ENCODE measurements at regions not wholly inside any gene's neighbourhood (a gene's known extent, or its start where the extent isn't known, plus 50 kb on each side); places are given as distances from the start of the nearest gene placed in this dataset.

GRCh38 chr2:7672027-7672684 is 754.9 kb downstream of the RNF144A start:
- Histone ChIP-seq H2AFZ (ENCODE audit: low read depth, low read length) (no peak overlapping the region), H3K4me2 (ENCODE audit: insufficient read depth, low read length) (no peak overlapping the region), H3K27me3 (ENCODE audit: control insufficient read depth in 2 of 2, insufficient read depth in 2 of 2, low read length in 2 of 2) (no peaks in the 10 kb centered on the region), H3K9ac (ENCODE audit: insufficient read depth in 1 of 2, low read depth in 2 of 2, low read length in 2 of 2) (no peak overlapping the region), H3K79me2 (ENCODE audit: control insufficient read depth, insufficient read depth, low read length) (no peaks in the 10 kb centered on the region), H3K36me3 (ENCODE audit: control insufficient read depth, insufficient read depth, low read length) (no peaks in the 10 kb centered on the region), H3K27ac (ENCODE audit: extremely low read depth, low read depth, low read length) (no peak overlapping the region), H3K4me1 (replicated peaks in 1 of 2; ENCODE audit: control insufficient read depth in 2 of 2, insufficient read depth in 2 of 2, low read length in 2 of 2) (no peaks in the 10 kb centered on the region), H4K20me1 (replicated peaks; ENCODE audit: control insufficient read depth, insufficient read depth, low read length) (no peaks in the 10 kb centered on the region), H3K9me3 (replicated peaks; ENCODE audit: control insufficient read depth, insufficient read depth, low read depth, low read length) (no peaks in the 10 kb centered on the region), H3K9me1 (ENCODE audit: control insufficient read depth, insufficient read depth, low read length) (no peaks in the 10 kb centered on the region), H3K4me3 (no peak overlapping the region)
- peak; percentile 68 for TF ChIP-seq SMC3 (conservative IDR thresholded peaks at IDR 0.05; ENCODE audit: insufficient read depth, low read depth, low read length)
- peak; percentile 53 to 65 for TF ChIP-seq RAD21 (CRISPR knock-in tag; conservative IDR thresholded peaks at IDR 0.05 in 1 of 2, IDR thresholded peaks at IDR 0.05 in 1 of 2)
- peak; percentile 55; the same call in 1 of the 2 replicates for TF ChIP-seq REST (IDR thresholded peaks at IDR 0.05; ENCODE audit: borderline replicate concordance)
- TF ChIP-seq REST (CRISPR knock-in tag; IDR thresholded peaks at IDR 0.05; ENCODE audit: low read depth), result no peak
- TF ChIP-seq CTCF (IDR thresholded peaks at IDR 0.05 in 2 of 3, conservative IDR thresholded peaks at IDR 0.05 in 1 of 3; ENCODE audit: insufficient read depth in 2 of 3, low read depth in 1 of 3, low read length in 3 of 3), result peak; percentile 62 to 85 (median 75)
- no peak for TF ChIP-seq PTRF (tag; IDR thresholded peaks at IDR 0.05)
- ChIA-PET POLR2A (interaction anchor here (0.5 kb wide), 1 partner anchor 14 kb away, joined by 3 read pairs; no protein-coding TSS in a partner anchor), CTCF (ENCODE audit: low intra/inter-chr PET ratio) (interaction anchor here (1.0 to 1.5 kb wide), 3 partner anchors 245 to 575 kb away, joined by 3 to 10 read pairs (median 4); no protein-coding TSS in a partner anchor)
- peak; percentile 81 for ATAC-seq
- peak; percentile 89 for FAIRE-seq
- in situ Hi-C loops (cut with MboI), result no loop called here
- DNase-seq (ENCODE audit: extremely low read depth in 1 of 4, low spot score in 3 of 4), result peak; percentile 57 to 67 (median 60)
- BruUV-seq (replicated peaks), result no TSS peak
- 14% methylated on average over 8 of the region's 8 CpGs for WGBS (ENCODE audit: insufficient coverage, low coverage, missing lambda C conversion rate)
- intact Hi-C loops (cut with micrococcal nuclease), result loop anchor here (1.0 to 5.0 kb wide), 4 partner anchors 245 to 575 kb away; no protein-coding TSS in a partner anchor

Data from K562 (cell line).